ENCODE measurements at regions not wholly inside any gene's neighbourhood (a gene's known extent, or its start where the extent isn't known, plus 50 kb on each side); places are given as distances from the start of the nearest gene placed in this dataset.

DNA sequence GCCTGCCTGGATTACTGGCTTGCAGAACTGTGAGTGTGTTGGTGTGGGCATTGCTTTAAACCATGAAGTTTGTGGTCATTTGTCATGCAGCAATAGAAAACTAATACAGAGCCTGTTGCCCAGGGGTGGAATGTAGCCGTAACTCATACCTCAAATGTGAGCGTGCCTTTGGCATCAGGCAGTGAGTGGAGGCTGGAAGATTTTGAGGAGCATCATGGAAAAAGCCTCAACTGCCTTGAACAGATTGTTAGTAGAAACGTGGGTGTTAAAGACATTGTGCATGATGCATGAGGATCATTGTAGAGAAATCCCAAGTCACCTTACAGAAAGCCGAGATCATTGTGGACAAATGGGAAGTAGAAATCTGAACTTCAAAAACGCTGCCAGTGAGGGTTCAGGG is 580.5 kb downstream of the AACS start:
- TF ChIP-seq, protein P1, sequence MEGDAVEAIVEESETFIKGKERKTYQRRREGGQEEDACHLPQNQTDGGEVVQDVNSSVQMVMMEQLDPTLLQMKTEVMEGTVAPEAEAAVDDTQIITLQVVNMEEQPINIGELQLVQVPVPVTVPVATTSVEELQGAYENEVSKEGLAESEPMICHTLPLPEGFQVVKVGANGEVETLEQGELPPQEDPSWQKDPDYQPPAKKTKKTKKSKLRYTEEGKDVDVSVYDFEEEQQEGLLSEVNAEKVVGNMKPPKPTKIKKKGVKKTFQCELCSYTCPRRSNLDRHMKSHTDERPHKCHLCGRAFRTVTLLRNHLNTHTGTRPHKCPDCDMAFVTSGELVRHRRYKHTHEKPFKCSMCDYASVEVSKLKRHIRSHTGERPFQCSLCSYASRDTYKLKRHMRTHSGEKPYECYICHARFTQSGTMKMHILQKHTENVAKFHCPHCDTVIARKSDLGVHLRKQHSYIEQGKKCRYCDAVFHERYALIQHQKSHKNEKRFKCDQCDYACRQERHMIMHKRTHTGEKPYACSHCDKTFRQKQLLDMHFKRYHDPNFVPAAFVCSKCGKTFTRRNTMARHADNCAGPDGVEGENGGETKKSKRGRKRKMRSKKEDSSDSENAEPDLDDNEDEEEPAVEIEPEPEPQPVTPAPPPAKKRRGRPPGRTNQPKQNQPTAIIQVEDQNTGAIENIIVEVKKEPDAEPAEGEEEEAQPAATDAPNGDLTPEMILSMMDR (IDR thresholded peaks at IDR 0.05; ENCODE audit: insufficient read depth, low read depth, low read length), result no peak
- H3K4me3 ChIP-seq (ENCODE audit: low read depth, low read length), result no peak overlapping the region
- DNase-seq (ENCODE audit: low read depth), result no peak

DNA sequence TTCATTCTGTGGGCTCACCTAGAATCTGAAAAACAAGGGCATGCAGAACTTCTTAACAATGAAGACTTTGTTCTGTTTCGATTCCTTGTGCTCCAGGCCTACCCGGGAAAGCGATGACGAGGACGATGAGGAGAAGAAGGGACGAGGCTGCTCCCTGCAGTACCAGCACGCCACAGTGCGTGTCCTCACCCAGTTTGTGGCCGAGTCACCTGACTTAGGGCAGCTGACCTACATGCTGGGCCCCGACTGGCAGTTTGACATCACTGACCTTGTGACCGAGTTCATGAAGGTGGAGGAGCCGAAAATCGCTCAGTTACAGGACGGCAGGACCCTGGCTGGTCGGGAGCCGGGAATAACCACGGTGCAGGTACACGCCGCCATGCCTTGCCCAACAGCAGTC is 585.4 kb downstream of the AACS start:
- no peak overlapping the region for H3K4me3 ChIP-seq (ENCODE audit: low read depth, low read length)
- DNase-seq (ENCODE audit: low read depth), result no peak
- TF ChIP-seq, protein P1 (IDR thresholded peaks at IDR 0.05; ENCODE audit: insufficient read depth, low read depth, low read length), result no peak

DNA sequence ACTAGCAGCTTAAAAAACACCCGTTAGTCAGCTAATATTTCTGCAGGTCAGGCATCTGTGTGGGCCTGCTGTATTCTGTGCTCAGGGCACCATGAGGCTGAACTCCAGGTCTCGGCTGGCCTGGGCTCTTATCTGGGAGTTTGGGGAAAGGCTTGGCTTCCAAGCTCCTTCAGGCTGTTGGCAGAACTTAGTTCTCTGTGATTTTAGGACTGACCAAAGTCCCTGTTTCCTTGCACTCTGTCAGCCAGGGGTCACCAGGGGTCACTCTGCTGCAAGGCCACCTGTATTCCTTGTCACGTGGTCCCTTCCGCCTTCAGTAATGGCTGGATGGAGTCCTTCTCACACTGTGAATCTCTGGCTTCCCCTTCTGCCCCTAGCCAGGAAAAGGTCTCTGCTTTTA is 586.4 kb downstream of the AACS start:
- DNase-seq (ENCODE audit: low read depth), result no peak
- no peak overlapping the region for H3K4me3 ChIP-seq (ENCODE audit: low read depth, low read length)
- TF ChIP-seq, protein P1 (IDR thresholded peaks at IDR 0.05; ENCODE audit: insufficient read depth, low read depth, low read length), result no peak

DNA sequence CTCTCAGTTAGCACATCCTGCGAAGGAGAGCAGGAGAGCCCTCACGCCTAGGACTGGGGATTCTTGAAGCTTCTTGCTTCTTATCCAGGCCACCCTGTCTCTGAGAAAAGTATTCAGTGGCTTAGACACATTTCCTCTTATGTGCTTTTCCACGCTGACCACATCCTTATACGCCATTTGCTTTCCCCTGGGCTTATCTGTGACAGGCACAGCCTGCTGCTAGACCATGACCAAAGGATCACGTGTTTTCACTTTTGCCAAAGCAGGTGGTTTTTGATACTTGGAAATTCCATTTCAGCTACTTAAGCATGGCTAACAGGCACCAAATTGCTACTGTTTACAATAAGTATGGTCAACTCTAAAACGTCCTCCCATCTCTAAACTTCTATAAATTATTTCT is 587.4 kb downstream of the AACS start:
- no peak overlapping the region for H3K4me3 ChIP-seq (ENCODE audit: low read depth, low read length)
- no peak for DNase-seq (ENCODE audit: low read depth)
- TF ChIP-seq, protein P1 (IDR thresholded peaks at IDR 0.05; ENCODE audit: insufficient read depth, low read depth, low read length), result no peak

DNA sequence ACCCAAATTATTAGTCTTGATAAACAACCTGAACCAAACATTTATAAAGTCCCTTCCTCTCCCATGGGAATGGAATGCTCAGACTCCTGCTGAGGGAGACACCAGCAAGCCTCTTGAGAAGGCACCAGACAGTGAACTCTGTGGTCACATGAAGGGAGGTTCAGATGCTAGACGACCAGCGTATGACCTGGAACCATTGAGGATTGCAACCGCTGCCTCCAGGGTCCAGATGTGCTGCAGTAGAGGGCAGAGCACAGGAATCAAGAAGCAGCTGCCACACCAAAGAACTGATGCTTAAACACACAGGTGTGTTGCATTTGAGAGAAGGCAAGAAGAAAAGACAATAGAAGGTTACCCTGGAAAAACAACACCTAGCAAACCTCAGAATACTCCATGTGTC is 592.4 kb downstream of the AACS start:
- no peak for DNase-seq (ENCODE audit: low read depth)
- TF ChIP-seq, protein P1 (IDR thresholded peaks at IDR 0.05; ENCODE audit: insufficient read depth, low read depth, low read length), result no peak
- H3K4me3 ChIP-seq (ENCODE audit: low read depth, low read length), result no peak overlapping the region

DNA sequence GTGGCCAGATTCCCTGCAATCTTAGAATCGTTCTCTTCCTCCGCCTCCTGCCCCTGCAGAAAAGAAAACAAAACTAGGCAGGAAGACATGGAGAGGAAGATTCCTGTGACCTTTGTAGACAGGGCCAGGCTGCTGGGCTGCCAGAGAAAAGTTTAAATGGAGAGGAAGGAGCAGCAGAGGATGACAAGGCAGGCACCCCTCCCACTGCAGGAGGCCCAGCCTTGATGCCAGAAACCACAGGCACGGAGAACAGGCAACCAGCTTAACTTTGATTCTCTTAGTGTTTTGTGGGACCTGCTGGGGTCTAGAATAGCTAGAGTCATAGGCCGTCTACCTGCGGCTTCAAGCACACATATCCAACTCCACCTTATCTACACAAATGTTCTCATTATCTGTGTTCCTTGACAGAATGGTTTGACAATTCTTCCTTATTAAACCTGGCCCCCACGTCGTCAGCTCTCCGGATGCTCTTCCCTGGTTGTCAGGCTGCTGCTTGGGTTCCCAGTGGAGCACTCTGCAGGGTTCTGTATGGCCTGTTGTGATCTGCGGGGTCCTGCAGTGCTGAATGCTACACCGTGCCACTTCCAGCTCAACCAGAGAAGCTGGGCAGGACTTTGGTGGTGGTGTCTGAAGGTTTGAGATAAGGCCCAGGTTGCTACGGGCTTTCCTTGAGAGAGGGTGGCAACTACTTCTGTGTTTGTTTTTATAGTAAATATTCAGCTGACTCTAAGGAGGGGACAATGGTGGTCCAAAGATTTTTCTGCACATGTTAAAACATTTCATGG is 609.5 kb downstream of the AACS start:
- DNase-seq (ENCODE audit: low read depth), result no peak
- no peak overlapping the region for H3K4me3 ChIP-seq (ENCODE audit: low read depth, low read length)
- TF ChIP-seq, protein P1 (IDR thresholded peaks at IDR 0.05; ENCODE audit: insufficient read depth, low read depth, low read length), result no peak

DNA sequence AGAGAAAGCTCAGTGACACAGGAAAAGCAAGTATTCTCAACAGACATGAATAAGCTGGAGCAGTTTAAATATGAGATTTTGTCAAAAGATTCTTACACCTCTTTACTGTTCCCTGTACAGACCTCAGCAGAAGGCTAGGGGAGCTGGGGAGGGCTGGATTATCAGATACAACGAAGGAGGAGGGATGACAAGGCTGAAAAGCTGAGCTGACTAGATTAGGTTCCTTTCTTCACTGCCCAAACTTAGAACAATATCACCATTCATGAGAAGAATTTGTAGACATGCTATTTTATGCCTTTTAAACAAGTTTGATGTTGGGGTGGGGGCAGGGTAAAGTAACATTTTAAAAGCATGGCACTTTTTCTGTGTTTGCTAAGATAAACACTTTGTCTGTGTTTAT is 611.1 kb downstream of the AACS start:
- no peak for DNase-seq (ENCODE audit: low read depth)

More for the DNA sequence above, 611.1 kb downstream of the AACS start:
- TF ChIP-seq, protein P1 (IDR thresholded peaks at IDR 0.05; ENCODE audit: insufficient read depth, low read depth, low read length), result no peak
- no peak overlapping the region for H3K4me3 ChIP-seq (ENCODE audit: low read depth, low read length)
